IMR-90 (cell line): ENCODE measurements at regions not wholly inside any gene's neighbourhood (a gene's known extent, or its start where the extent isn't known, plus 50 kb on each side); places are given as distances from the start of the nearest gene placed in this dataset.

Experiments
- ATAC-seq: fragments of 200-7000 bp; cut with Tn5 transposase; 2 replicates; pipeline ENCODE4 v1.9.1; 2020; ENCODE audit warnings: low read depth, mild to moderate bottlenecking, moderate library complexity
- BruUV-seq: library from RNA; stranded (reverse); fragments of 400-500 nt; replicated peaks from 2 replicates; lab custom pipeline; 2021; lab: Mats Ljungman, UMichigan
- CTCF ChIA-PET: fragments of 300-600 bp; formaldehyde crosslinking; extraction: SDS; loops from one replicate; lab custom pipeline; 2021; ENCODE audit warnings: antibody characterized with exemption; lab: Yijun Ruan, JAX
- POLR2A ChIA-PET: fragments of 300-600 bp; sonication (Branson Sonifier 250); formaldehyde crosslinking; loops from one replicate; lab custom pipeline; 2022; ENCODE audit warnings: antibody characterized with exemption; ENCODE audit not compliant: unreplicated experiment; lab: Charles Lee
- DNase-seq: peaks from one replicate; pipeline ENCODE4 v3.0.0; 2013
- H2AFZ ChIP-seq: replicated peaks from 2 replicates; pipeline ENCODE3; 2013; ENCODE audit warnings: low read length, mild to moderate bottlenecking; ENCODE audit not compliant: poor library complexity
- H2AK5ac ChIP-seq: 2 replicates; pipeline ENCODE4 v1.6.1; 2013; ENCODE audit warnings: low read depth, low read length, inconsistent platforms
- H2AK9ac ChIP-seq: replicated peaks from 2 replicates; pipeline ENCODE3; 2013; ENCODE audit warnings: mild to moderate bottlenecking, low read depth, low read length, moderate library complexity; ENCODE audit not compliant: poor library complexity
- H2BK120ac ChIP-seq: 2 replicates; pipeline ENCODE4 v1.6.1; 2013; ENCODE audit warnings: low read depth, low read length, inconsistent platforms
- H2BK15ac ChIP-seq: 3 replicates; pipeline ENCODE4 v1.6.1; 2013; ENCODE audit warnings: low read depth, low read length, inconsistent platforms
- H2BK20ac ChIP-seq: 2 replicates; pipeline ENCODE4 v1.6.1; 2013; ENCODE audit warnings: low read depth, mild to moderate bottlenecking, inconsistent platforms, low read length, moderate library complexity
- H2BK5ac ChIP-seq: 2 replicates; pipeline ENCODE4 v1.6.1; 2013; ENCODE audit warnings: mild to moderate bottlenecking, low read depth, low read length, inconsistent platforms; ENCODE audit not compliant: poor library complexity, severe bottlenecking
- H3K14ac ChIP-seq: replicated peaks from 2 replicates; pipeline ENCODE4 v1.6.1; 2013; ENCODE audit warnings: low read depth, low read length, inconsistent platforms
- H3K18ac ChIP-seq: 2 replicates; pipeline ENCODE4 v1.6.1; 2013; ENCODE audit warnings: low read depth, low read length, control low read depth
- H3K23ac ChIP-seq: 2 replicates; pipeline ENCODE4 v1.6.1; 2013; ENCODE audit warnings: low read depth, low read length, inconsistent platforms
- H3K27ac ChIP-seq: 2 replicates; pipeline ENCODE4 v1.5.1; 2013; ENCODE audit warnings: mild to moderate bottlenecking, control low read depth, low read length; ENCODE audit not compliant: insufficient read depth
- H3K27me3 ChIP-seq: 2 replicates; pipeline ENCODE4 v1.6.1; 2013; ENCODE audit warnings: low read length; ENCODE audit not compliant: control insufficient read depth, insufficient read depth
- H3K36me3 ChIP-seq: 2 replicates; pipeline ENCODE4 v1.6.1; 2013; ENCODE audit warnings: low read length, mixed read lengths; ENCODE audit not compliant: control insufficient read depth, insufficient read depth
- H3K4ac ChIP-seq: 2 replicates; pipeline ENCODE4 v1.6.1; 2013; ENCODE audit warnings: low read depth, low read length, inconsistent platforms
- H3K4me1 ChIP-seq: 2 replicates; pipeline ENCODE4 v1.6.1; 2013; ENCODE audit warnings: low read length, mixed read lengths; ENCODE audit not compliant: control insufficient read depth, insufficient read depth
- H3K4me2 ChIP-seq: 2 replicates; pipeline ENCODE4 v1.6.1; 2013; ENCODE audit warnings: low read depth, mild to moderate bottlenecking, control low read depth, low read length, moderate library complexity
- H3K4me3 ChIP-seq: 2 replicates; pipeline ENCODE4 v1.5.1; 2013; ENCODE audit warnings: low read depth, mild to moderate bottlenecking, control low read depth, low read length, moderate library complexity; ENCODE audit not compliant: insufficient read depth
- H3K56ac ChIP-seq: 2 replicates; pipeline ENCODE4 v1.6.1; 2013; ENCODE audit warnings: low read length, inconsistent platforms; ENCODE audit not compliant: insufficient read depth; ENCODE audit errors: extremely low read depth
- H3K79me1 ChIP-seq, 2 experiments: 2 replicates each; pipeline ENCODE4 v1.6.1; 2013; ENCODE audit warnings: low read length in 2 of 2, inconsistent platforms in 1 of 2, low read depth in 1 of 2
- H3K9ac ChIP-seq: 2 replicates; pipeline ENCODE4 v1.6.1; 2013; ENCODE audit warnings: low read depth, low read length, control low read depth
- H3K9me1 ChIP-seq: 2 replicates; pipeline ENCODE4 v1.6.1; 2013; ENCODE audit warnings: low read length, inconsistent platforms; ENCODE audit not compliant: insufficient read depth
- H3K9me3 ChIP-seq: 2 replicates; pipeline ENCODE4 v1.6.1; 2013; ENCODE audit warnings: low read length; ENCODE audit not compliant: control insufficient read depth, insufficient read depth
- H4K20me1 ChIP-seq: 2 replicates; pipeline ENCODE4 v1.6.1; 2013; ENCODE audit warnings: low read length, inconsistent platforms; ENCODE audit not compliant: insufficient read depth
- H4K5ac ChIP-seq: 2 replicates; pipeline ENCODE4 v1.6.1; 2013; ENCODE audit warnings: mild to moderate bottlenecking, low read depth, low read length, control low read depth
- H4K8ac ChIP-seq, 2 experiments: 2 replicates each; pipeline ENCODE4 v1.6.1; 2013; ENCODE audit warnings: low read depth in 2 of 2, low read length in 2 of 2, control low read depth in 1 of 2, inconsistent platforms in 1 of 2
- H4K91ac ChIP-seq: 2 replicates; pipeline ENCODE4 v1.6.1; 2013; ENCODE audit warnings: low read depth, low read length, inconsistent platforms; ENCODE audit not compliant: insufficient read depth
- BHLHE40 ChIP-seq: fragments of 150-350 bp; IDR thresholded peaks from 2 replicates; pipeline ENCODE4 v1.6.1; 2016; ENCODE audit warnings: mild to moderate bottlenecking, low read depth, low read length
- CHD1 ChIP-seq: IDR thresholded peaks from 2 replicates; pipeline ENCODE4 v1.6.1; 2012; ENCODE audit warnings: low read depth, low read length, improper control_type of control experiment
- FOS ChIP-seq: fragments of 150-350 bp; IDR thresholded peaks from 2 replicates; pipeline ENCODE4 v1.6.1; 2016; ENCODE audit warnings: low read depth, low read length
- MAFK ChIP-seq: IDR thresholded peaks from 2 replicates; pipeline ENCODE4 v1.6.1; 2012; ENCODE audit warnings: low read depth, low read length, improper control_type of control experiment
- MAZ ChIP-seq: IDR thresholded peaks from 2 replicates; pipeline ENCODE4 v1.6.1; 2012; ENCODE audit warnings: low read depth, mild to moderate bottlenecking, low read length, improper control_type of control experiment, moderate library complexity, borderline replicate concordance
- NFE2L2 ChIP-seq: fragments of 150-350 bp; IDR thresholded peaks from 2 replicates; pipeline ENCODE4 v1.6.1; 2016; ENCODE audit warnings: low read depth, mild to moderate bottlenecking, low read length
- POLR2A ChIP-seq: IDR thresholded peaks from 2 replicates; pipeline ENCODE4 v1.6.1; 2012; ENCODE audit warnings: mild to moderate bottlenecking, low read depth, low read length
- RAD21 ChIP-seq: IDR thresholded peaks from 2 replicates; pipeline ENCODE4 v1.6.1; 2012; ENCODE audit warnings: low read length, improper control_type of control experiment
- RCOR1 ChIP-seq: IDR thresholded peaks from 2 replicates; pipeline ENCODE4 v1.6.1; 2012; ENCODE audit warnings: mild to moderate bottlenecking, low read length, improper control_type of control experiment; ENCODE audit not compliant: insufficient replicate concordance
- SMC3 ChIP-seq: fragments of 150-350 bp; IDR thresholded peaks from 2 replicates; pipeline ENCODE4 v1.6.1; 2016; ENCODE audit warnings: low read depth, mild to moderate bottlenecking, antibody characterized with exemption, low read length, moderate library complexity
- WGBS, 2 experiments: methylation state at CpG; one replicate each; pipeline versions ENCODE4 v1.1.5 to v1.1.7; 2013; ENCODE audit warnings: missing lambda C conversion rate in 2 of 2; ENCODE audit not compliant: insufficient read length in 1 of 2; ENCODE audit errors: extremely low coverage in 2 of 2; 5-methylcytosine and 5-hydroxymethylcytosine counted together
- dilution Hi-C: fragments of 300-500 bp; cut with HindIII; formaldehyde crosslinking; loops from one replicate; pipeline ENCODE4 v1.14.3; 2018; ENCODE audit warnings: low sequenced_read_pairs; ENCODE audit not compliant: unreplicated experiment
- in situ Hi-C: fragments of 300-500 bp; cut with MboI; formaldehyde crosslinking; loops from 3 replicates; pipeline ENCODE4 v1.14.3; 2019; ENCODE audit warnings: low sequenced_read_pairs, inconsistent platforms, mixed read lengths
- intact Hi-C: fragments of 100-400 bp; cut with micrococcal nuclease; formaldehyde crosslinking; loops from 2 replicates; pipeline ENCODE4 v1.10.0; 2022
- TF ChIP-seq, protein P1 (sequence below): fragments of 150-350 bp; IDR thresholded peaks from 2 replicates; pipeline ENCODE4 v1.6.1; 2017; ENCODE audit warnings: mild to moderate bottlenecking, antibody characterized with exemption, low read length, low read depth

DNA sequence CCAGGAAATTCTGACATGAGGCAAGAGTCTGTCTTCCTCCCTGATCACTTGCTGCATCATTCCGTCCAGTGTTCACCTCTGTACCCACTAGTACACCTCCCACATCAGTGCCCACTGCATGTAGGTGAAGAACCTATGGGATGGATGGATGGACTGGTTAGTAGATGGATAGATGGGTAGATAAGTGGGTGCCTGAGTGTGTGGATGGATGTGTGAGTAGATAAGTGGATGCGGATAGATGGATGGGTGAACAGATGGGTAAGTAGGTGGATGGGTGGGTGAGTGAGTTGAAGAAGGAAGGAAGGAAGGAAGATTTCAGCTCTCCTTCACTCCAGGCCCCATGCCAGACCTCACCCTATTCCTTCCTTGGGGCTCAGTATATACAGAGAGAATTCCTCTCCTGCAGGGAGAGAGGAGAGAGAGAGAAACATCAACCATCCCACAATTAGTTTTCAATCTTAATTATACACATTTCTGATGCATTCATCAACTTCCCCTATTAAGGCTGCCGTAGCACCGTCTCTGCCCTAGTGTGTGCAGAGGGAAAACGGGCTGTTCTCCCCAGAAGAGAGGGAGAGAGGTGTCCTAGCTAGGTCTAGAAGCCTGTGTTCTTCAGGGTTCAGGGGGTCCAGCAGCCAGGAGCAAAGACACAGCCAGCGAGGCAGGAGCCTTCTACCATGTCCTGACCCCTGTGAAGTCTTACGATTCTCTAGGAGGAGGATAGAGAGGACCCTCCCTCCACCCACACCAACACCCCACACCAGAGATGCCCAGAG, 125.3 kb downstream of the BUD13 start (continued):
- TF ChIP-seq MAZ (no peak), CHD1 (no peak)
- TF ChIP-seq, protein P1, sequence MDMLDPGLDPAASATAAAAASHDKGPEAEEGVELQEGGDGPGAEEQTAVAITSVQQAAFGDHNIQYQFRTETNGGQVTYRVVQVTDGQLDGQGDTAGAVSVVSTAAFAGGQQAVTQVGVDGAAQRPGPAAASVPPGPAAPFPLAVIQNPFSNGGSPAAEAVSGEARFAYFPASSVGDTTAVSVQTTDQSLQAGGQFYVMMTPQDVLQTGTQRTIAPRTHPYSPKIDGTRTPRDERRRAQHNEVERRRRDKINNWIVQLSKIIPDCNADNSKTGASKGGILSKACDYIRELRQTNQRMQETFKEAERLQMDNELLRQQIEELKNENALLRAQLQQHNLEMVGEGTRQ, result no peak

DNA sequence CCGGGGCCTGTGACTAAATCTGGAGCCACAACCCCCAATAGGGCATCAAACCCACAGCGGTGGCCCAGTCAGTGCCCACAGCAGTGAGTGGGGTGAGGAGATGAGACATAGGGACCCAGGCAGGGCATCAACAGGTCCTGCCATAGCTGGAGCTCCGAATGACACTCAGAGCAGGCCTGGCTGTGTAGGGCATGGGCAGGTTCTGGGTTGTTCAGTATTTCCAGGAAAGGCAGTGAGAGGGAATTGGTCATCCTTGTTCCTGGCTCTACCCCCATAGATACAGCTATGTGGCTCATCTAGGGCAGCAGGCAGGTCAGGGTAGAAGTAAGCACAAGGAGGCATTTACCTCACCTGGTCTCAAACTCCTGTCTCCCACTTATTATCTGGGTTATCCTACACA, 126.6 kb downstream of the BUD13 start:
- Histone ChIP-seq H3K4me2 (no peak overlapping the region), H2AK9ac (no peak overlapping the region), H4K8ac (no peak overlapping the region), H3K9me3 (no peaks in the 10 kb centered on the region; the same call in 1 of the 2 replicates), H3K9me1 (no peaks in the 10 kb centered on the region), H3K4ac (no peak overlapping the region), H2AFZ (no peak overlapping the region), H3K56ac (no peak overlapping the region), H3K27me3 (peaks cover 3% of the 10 kb centered on the region), H2BK5ac (no peak overlapping the region), H3K4me3 (no peak overlapping the region), H4K20me1 (no peaks in the 10 kb centered on the region), H2AK5ac (no peak overlapping the region), H2BK15ac (no peak overlapping the region), H2BK20ac (no peak overlapping the region), H3K14ac (no peak overlapping the region), H3K23ac (no peak overlapping the region), H4K5ac (no peak overlapping the region), H3K9ac (no peak overlapping the region), H3K27ac (no peak overlapping the region), H3K36me3 (no peaks in the 10 kb centered on the region), H4K91ac (no peak overlapping the region), H3K18ac (no peak overlapping the region), H3K79me1 (no peaks in the 10 kb centered on the region), H2BK120ac (no peak overlapping the region), H3K4me1 (no peaks in the 10 kb centered on the region)
- intact Hi-C loops (no loop called here), in situ Hi-C loops (no loop called here), dilution Hi-C loops (no loop called here)
- DNase-seq (no peak), ATAC-seq (no peak)
- ChIA-PET POLR2A (no interaction called here), CTCF (no interaction called here)
- BruUV-seq, result no TSS peak
- TF ChIP-seq NFE2L2 (no peak), BHLHE40 (no peak), FOS (no peak), POLR2A (no peak), SMC3 (no peak), RAD21 (no peak), MAFK (no peak), RCOR1 (no peak)
- WGBS, 2 experiments, result no CpG with 5 or more reads among the region's 3 CpGs
